ENCODE measurements at regions not wholly inside any gene's neighbourhood (a gene's known extent, or its start where the extent isn't known, plus 50 kb on each side); places are given as distances from the start of the nearest gene placed in this dataset.

GRCh38 chr18:27400001-27400400 lies 214.9 kb upstream of the CHST9 start:
- TF ChIP-seq ZFP30 (CRISPR knock-in tag; IDR thresholded peaks at IDR 0.05) = no peak
- no peak for TF ChIP-seq TCF4 (CRISPR knock-in tag; IDR thresholded peaks at IDR 0.05; ENCODE audit: borderline replicate concordance)
- no peak for TF ChIP-seq PATZ1 (CRISPR knock-in tag; IDR thresholded peaks at IDR 0.05; ENCODE audit: borderline replicate concordance)
